ENCODE measurements at regions not wholly inside any gene's neighbourhood (a gene's known extent, or its start where the extent isn't known, plus 50 kb on each side); places are given as distances from the start of the nearest gene placed in this dataset.
"Not testable (repeated sequence)": the region's sequence is repeated elsewhere in the genome, so short reads cannot be mapped to it uniquely, and the experiment has no call there.

- DNase-seq = no peak
Observed at GRCh38 chr3:158026236-158026635, 80.0 kb downstream of the SHOX2 start.

- not testable (repeated sequence) for DNase-seq
Observed at GRCh38 chr3:158019897-158020296, 86.3 kb downstream of the SHOX2 start.

- DNase-seq = no peak
Observed at GRCh38 chr3:158018462-158018861, 87.8 kb downstream of the SHOX2 start.

- no peak for DNase-seq
Observed at GRCh38 chr3:158012901-158013300, 93.3 kb downstream of the SHOX2 start.

- no peak for DNase-seq
Observed at GRCh38 chr3:158005391-158006100, 100.7 kb downstream of the SHOX2 start.

DNA sequence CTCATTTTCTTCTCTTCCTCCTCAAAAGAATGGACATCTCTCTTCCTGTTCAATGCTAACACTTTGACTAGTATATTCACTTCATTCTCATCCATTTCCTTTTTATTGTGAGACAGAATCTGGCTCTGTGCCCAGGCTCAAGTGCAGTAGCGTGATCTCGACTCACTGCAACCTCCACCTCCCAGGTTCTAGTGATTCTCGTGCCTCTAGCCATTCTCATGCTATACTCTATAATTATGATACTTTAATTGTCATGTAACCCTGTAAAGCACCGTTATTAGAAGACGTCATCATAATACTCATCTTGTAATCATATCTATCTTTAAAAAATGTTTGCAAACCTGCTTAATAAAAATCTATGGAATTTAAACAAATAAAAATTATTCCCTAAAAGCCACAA, 107.0 kb downstream of the SHOX2 start:
- no peak for DNase-seq

GRCh38 chr3:157982359-157982758, 123.9 kb downstream of the SHOX2 start:
- no peak for DNase-seq

DNA sequence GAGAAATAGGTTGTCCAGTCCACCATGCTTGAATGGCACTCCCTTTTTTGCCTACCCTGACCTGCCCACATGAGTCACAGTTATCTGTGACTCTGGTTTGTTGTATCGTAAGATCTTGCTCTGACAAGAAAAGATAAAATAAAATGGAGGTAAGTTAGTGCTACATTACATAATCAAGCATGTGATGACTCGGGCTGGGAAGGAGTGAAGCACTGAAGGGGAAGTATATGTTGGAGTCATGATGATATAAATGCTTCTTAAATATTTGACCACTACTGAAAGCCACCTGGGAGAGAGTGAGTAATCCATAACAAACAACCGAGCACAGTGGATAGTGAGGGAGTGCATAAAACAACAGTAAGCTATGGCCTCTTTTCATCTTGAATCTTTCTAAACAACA, 124.4 kb downstream of the SHOX2 start:
- no peak for DNase-seq

GRCh38 chr3:157979022-157979421, 127.2 kb downstream of the SHOX2 start:
- DNase-seq = no peak

DNA sequence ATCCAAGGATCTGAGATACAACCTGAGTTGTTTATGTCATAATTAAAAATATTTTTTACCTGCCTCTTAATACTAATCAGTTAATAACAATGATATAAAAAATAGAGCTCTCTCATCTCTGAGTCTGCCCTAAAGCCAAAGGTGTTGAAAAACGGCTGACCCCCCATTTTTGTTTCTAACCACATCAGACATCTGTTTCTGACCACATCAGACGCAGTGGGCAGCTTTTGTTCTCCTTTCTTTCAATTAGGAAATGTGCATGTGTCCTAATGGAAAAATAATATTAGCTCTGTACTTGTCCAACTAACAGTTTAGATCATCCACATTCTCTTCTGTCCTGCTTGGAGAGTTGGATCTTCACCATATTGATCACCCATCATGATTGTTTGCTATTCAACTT, 144.6 kb downstream of the SHOX2 start:
- no peak for DNase-seq

GRCh38 chr3:157958457-157958856, 147.8 kb downstream of the SHOX2 start:
- no peak for DNase-seq

GRCh38 chr3:157956850-157957249, 149.4 kb downstream of the SHOX2 start:
- DNase-seq = no peak

DNA sequence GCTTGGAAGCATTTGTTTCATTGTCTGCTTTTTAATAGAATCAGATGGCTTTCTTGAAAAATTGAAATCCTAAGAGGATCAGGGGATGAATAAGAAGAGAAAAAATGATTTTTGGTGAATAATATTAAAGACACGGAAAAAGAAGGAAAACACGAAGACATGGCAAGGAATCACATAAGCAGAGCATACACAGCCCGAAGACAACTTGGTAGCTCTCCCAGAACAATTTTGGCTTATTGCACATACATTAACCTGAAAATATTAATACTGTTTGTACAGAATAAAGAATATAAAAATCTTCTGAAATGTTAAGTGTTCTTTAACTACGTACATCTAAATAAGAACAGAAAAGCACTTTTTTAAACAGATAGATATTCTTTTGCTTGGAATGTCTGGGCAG, 150.0 kb downstream of the SHOX2 start:
- no peak for DNase-seq

DNA sequence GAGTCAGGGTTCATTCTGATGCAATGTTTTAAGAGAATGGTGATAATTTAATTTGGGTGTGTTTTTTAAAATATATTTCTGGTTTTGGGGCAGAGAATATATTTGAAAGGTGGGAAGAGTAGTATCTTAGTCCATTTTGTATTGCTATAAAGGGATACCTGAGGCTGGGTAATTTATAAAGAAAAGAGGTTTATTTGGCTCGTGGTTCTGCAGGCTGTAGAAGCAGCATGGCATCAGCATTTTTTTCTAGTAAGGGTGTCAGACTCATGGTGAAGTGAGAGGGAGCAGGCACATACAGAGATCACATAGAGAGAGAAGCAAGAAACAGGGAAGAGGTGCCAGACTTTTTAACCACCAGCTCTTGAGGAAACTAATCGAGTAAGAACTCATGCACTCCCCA, 152.7 kb downstream of the SHOX2 start:
- DNase-seq = no peak

- no peak for DNase-seq
Observed at GRCh38 chr3:157948605-157949383, 157.4 kb downstream of the SHOX2 start.

- no peak for DNase-seq
Observed at GRCh38 chr3:157939166-157939565, 167.1 kb downstream of the SHOX2 start.

GRCh38 chr3:157938154-157938779, 168.0 kb downstream of the SHOX2 start:
- DNase-seq = no peak

DNA sequence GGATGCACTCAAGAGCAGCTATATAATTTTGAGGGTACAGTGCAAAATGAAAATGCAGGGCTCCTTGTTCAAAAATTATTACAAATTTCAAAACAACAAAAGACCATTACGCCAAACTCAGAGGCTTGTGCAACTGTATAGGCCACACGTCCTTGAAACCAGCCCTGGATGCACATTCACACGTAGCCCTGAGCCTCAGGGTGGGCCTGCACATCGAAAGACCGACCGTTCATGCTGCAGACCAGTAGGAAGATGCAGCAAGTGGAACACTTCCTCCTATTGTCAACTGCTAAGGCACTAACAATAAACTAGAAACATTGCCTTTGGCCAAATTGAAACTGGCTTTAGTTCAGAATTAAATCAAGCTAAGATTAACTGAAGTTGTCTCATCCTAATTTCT, 174.7 kb downstream of the SHOX2 start:
- DNase-seq = no peak

- no peak for DNase-seq
Observed at GRCh38 chr3:157930000-157930780, 176.0 kb downstream of the SHOX2 start.

DNA sequence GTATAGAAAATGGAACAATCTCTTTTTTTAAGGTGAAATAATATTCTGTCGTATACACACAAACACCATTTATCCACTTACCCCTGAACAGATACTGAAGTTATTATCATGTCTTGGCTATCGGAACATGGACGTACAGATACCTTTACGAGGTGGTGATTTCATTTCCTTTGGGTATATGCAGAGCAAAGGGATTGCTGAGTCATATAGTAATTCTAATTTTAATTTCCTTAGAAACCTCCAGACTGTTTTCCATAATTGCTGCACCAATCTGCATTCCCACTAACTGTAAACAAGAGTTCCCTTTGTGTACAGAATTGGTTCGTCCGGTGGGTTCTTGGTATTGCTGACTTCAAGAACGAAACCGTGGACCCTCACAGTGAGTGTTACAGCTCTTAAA, 179.4 kb downstream of the SHOX2 start:
- no peak for DNase-seq

GRCh38 chr3:157922614-157923013, 183.6 kb downstream of the SHOX2 start:
- DNase-seq = no peak

DNA sequence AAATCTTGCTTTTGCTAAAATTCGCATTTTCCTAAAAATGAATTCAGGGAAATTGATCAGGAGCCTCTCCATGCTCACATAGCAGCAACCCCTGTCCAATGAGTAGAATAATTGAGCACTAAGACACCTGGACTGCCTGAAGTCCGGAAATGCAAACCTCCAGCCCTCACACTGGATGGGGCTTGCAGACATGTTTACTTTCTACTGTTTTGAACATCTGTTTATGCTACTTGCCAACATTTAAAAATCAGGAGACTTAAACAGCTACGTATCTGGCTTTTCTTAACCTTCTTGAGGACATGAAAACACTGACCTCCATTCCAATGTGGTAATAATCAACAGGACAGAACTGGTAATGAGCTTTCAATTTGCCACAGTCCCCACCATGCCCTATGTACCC, 184.4 kb downstream of the SHOX2 start:
- no peak for DNase-seq

Data from T-helper 2 cell (primary cell).